KOPT-K1 (cell line): ENCODE measurements at regions not wholly inside any gene's neighbourhood (a gene's known extent, or its start where the extent isn't known, plus 50 kb on each side); places are given as distances from the start of the nearest gene placed in this dataset.

Experiments
- H3K27ac ChIP-seq: fragments of 200-600 bp; sonication (generic); 2 replicates; pipeline ENCODE4 v1.5.1; 2016; ENCODE audit warnings: antibody characterized with exemption, mild to moderate bottlenecking, low read depth, low read length; ENCODE audit not compliant: poor library complexity, severe bottlenecking
- H3K36me3 ChIP-seq: fragments of 200-600 bp; sonication (generic); 2 replicates; pipeline ENCODE4 v1.5.1; 2017; ENCODE audit warnings: antibody characterized with exemption, mild to moderate bottlenecking, low read length, moderate library complexity; ENCODE audit not compliant: insufficient read depth
- H3K9me3 ChIP-seq: fragments of 200-600 bp; sonication (generic); 2 replicates; pipeline ENCODE4 v1.5.1; 2017; ENCODE audit warnings: antibody characterized with exemption, low read length, mild to moderate bottlenecking; ENCODE audit not compliant: insufficient read depth, poor library complexity, severe bottlenecking

DNA sequence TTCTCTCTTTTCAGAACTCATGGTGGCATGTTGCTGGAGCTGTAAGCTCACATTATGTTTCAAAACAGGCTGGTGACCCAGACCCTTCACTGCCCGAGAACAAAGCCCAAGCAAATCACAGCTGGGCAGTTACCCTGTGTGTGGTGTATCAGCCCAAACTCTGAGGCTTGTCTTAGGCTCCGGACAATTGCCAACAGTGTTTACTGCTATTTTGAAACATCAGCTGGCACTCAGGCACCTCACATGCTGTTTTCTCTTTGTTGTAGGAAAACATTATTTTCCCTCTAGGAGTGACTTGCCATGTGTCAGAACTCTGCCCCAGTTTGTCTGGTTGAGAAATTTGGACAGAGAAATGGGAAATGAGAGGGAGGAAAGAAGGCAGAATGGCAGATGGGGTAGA is 237.6 kb upstream of the APCDD1 start:
- no peak overlapping the region for H3K27ac ChIP-seq
- no peaks in the 10 kb centered on the region for H3K36me3 ChIP-seq
- H3K9me3 ChIP-seq, result peaks cover 33% of the 10 kb centered on the region

DNA sequence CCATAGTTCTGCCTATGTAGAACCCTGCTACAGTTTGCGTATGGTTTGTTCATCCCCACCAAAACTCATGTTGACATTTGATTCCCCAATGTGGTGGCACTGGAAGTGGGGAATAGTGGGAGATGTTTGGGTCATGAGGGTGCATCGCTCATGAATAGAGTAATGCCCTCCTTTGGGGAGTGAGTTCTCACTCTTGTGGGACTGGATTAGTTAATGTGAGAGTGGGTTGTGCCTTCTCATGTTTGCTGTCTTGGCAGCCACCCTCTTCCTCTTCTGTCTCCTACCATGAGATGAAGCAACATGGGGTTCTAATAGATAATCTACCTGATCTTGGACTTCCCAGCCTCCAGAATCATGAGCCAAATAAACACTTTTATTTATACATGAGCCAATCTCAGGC is 237.2 kb upstream of the APCDD1 start:
- Histone ChIP-seq H3K27ac (no peak overlapping the region), H3K9me3 (peaks cover 37% of the 10 kb centered on the region), H3K36me3 (no peaks in the 10 kb centered on the region)

DNA sequence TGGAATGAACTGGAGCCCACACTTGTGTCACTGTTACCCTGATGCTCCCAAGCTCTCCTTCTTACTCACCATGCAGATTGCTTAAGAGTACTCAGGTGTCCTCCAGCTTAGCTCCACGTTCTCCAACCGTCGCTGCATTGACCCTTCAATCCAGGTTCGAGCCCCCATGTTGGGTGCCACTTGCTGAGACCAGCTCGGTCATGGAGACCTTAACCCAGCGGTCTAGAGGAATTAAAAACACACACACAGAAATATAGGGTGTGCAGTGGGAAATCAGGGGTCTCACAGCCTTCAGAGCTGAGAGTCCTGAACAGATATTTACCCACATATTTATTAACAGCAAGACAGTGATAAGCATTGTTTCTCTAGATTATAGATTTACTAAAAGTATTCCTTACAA is 229.1 kb upstream of the APCDD1 start:
- no peaks in the 10 kb centered on the region for H3K36me3 ChIP-seq
- H3K27ac ChIP-seq, result no peak overlapping the region
- peaks cover 33% of the 10 kb centered on the region for H3K9me3 ChIP-seq

DNA sequence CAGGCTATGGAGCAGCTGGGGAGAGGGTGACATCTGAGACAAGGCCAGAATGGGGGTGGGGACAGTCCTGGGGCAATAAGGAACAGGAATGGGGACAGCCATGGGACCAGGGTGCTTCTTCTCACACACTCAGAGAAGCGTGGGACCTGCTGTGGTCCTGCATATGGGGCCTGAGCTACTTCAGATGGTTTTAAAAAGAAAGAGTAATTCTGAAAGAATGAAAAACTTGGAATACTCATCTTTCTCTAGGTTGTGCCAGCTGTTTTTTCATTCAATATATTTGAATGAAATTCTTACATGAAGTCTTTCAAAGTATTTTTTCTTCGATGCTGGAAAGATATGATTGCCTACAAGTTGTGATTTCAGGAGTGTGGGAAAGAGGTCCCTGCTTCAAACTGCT is 227.5 kb upstream of the APCDD1 start:
- Histone ChIP-seq H3K36me3 (no peaks in the 10 kb centered on the region), H3K9me3 (peaks cover 23% of the 10 kb centered on the region), H3K27ac (no peak overlapping the region)

DNA sequence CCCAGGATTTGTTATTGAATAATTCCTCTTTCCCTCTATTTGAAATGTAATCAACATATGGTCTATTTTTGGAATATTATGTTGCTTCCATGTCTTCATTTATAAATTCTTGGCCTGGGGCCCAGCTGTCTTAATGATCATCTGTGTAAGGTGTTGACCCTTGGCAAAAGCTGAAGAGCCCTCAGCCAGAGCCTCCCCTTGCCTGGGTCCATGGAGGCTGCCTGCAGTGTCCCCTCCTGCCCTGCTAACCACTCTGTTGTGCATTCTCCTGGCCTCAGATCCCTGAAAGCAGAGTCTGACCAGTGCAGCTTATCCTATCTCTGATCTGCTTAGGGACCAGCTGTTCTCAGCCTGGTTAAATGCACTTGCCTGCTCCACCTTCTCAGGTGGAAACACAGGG is 226.1 kb upstream of the APCDD1 start:
- H3K36me3 ChIP-seq, result no peaks in the 10 kb centered on the region
- H3K27ac ChIP-seq, result no peak overlapping the region
- H3K9me3 ChIP-seq, result peaks cover 21% of the 10 kb centered on the region

DNA sequence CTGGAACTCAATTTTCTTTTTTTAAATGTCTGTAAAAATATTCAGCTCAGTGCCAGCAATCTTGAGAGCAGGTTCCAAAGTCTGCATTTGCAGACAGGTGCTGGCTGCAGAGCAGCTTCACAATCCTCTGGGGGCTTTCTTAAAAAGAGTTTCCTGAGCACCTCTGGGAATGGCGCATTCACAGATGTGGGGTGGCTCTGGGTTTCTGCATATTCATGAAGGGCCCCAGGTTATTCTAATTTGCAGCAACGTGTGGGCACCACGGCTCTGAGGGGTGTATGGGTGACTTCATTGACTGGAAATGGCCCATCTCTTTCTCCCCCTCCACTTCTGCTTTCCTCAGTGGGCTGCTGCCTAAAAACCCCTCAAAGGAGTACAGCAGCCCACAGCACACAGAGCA is 225.0 kb upstream of the APCDD1 start:
- no peaks in the 10 kb centered on the region for H3K36me3 ChIP-seq
- H3K9me3 ChIP-seq, result peaks cover 16% of the 10 kb centered on the region
- no peak overlapping the region for H3K27ac ChIP-seq

DNA sequence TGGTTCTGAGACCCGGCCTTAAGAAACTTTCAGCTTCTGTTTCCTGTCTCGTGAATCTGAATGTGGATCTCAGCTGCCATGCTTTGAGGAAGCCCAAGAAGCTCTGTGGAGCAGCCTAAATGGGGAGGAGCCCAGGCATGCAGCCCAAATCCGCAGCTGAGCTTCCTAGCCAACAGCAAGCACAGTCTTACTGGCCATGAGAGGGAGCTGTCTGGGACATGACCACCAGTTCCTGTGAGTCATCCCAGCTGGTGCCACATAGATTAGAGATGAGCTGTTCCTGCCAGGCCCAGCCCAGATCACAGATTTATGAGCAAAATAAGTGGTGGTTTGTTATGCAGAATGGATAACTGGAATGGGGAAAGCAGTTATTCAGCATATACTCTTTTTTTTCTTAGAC is 224.4 kb upstream of the APCDD1 start:
- Histone ChIP-seq H3K36me3 (no peaks in the 10 kb centered on the region), H3K27ac (no peak overlapping the region), H3K9me3 (peaks cover 9% of the 10 kb centered on the region)

DNA sequence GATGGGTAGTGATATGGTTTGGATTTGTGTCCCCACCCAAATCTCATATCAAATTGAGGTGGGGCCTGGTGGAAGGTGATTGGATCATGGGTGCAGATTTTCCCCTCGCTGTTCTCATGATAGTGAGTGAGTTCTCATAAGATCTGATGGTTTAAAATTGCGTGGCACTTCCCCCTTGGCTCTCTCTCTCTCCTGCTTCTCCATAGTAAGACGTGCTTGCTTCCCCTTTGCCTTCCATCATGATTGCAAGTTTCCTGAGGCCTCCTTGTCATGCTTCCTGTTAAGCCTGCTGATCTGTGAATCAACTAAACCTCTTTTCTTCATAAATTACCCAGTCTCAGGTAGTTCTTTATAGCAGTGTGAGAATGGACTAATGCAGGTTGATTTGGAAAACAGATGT is 223.2 kb upstream of the APCDD1 start:
- Histone ChIP-seq H3K36me3 (no peaks in the 10 kb centered on the region), H3K9me3 (no peaks in the 10 kb centered on the region), H3K27ac (no peak overlapping the region)

DNA sequence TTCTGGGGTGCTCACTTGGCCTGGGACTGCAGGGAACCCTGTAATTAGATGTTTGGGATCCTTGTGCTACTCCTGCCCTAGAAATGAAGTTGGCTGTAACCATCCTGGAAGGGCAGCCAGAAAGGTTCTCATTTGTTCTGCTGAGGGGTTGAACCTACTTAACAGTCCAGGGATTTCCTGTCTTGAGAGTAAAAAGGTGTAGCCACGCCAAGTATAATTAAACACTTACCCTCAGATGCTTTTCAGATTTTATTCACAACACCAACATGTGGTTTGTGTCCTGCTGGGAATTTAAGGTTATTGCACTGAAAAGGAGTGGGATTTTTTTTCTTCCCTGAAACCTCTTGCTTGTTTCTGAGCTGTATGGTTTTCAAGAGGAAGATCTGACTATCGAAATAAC is 222.4 kb upstream of the APCDD1 start:
- H3K36me3 ChIP-seq, result no peaks in the 10 kb centered on the region
- no peaks in the 10 kb centered on the region for H3K9me3 ChIP-seq
- no peak overlapping the region for H3K27ac ChIP-seq

DNA sequence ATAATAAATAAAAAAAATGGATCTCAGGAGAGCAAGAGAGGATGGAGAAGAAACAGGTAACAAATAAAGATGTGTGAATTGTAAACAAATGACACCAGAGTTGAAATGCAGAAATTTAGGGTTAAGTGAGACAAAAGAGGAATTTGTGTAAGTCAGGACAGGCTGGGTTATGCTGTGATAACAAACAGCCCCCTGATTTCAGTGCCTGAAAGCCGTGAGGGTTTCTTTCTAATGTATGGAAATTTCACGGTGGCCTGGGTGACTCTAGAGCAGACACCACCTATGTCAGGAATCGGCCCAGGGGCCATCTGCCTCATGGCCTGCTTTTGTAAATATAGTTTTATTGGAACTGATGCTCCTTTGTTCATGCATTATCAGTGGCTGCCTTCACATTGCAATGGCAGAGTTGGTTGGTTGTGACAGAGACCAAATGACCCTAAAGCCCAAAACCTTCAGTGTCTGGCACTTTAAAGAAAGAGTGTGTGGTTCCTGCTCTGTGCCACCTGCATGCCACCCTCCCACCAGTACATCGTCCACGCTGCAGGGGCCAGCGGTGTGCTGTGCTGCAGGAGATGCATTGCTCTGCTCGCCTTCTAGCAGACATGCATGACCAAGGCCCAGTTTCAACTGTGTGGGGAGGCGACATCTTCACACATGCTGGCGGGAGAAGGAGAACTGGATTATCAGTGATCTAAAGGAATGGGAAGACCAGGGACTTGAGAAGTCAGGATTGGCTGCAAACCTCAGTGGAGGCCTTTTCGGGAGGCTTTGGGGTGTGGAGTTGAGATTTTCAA is 221.2 kb upstream of the APCDD1 start:
- H3K36me3 ChIP-seq, result no peaks in the 10 kb centered on the region
- no peaks in the 10 kb centered on the region for H3K9me3 ChIP-seq
- no peak overlapping the region for H3K27ac ChIP-seq

DNA sequence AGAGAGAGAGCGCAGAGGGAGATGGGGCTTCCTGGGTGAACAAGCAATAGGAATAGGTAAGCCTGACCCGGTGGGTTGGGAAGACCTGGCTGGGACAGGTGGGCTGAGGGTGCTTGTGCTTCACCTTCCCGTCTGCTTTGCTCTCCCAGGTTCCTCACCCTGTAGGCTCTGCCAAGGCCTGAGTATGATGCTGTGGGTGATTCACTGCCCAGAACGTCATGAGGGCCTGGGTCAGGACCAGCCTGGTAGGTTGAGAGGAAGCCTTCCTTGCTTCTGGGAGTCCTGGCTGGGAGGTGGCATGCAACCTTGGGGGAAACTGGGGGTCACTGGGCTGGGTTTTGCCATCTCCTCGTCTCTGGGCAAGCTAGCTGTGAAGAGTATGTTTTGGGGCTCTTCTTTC is 220.2 kb upstream of the APCDD1 start:
- Histone ChIP-seq H3K36me3 (no peaks in the 10 kb centered on the region), H3K27ac (no peak overlapping the region), H3K9me3 (no peaks in the 10 kb centered on the region)

DNA sequence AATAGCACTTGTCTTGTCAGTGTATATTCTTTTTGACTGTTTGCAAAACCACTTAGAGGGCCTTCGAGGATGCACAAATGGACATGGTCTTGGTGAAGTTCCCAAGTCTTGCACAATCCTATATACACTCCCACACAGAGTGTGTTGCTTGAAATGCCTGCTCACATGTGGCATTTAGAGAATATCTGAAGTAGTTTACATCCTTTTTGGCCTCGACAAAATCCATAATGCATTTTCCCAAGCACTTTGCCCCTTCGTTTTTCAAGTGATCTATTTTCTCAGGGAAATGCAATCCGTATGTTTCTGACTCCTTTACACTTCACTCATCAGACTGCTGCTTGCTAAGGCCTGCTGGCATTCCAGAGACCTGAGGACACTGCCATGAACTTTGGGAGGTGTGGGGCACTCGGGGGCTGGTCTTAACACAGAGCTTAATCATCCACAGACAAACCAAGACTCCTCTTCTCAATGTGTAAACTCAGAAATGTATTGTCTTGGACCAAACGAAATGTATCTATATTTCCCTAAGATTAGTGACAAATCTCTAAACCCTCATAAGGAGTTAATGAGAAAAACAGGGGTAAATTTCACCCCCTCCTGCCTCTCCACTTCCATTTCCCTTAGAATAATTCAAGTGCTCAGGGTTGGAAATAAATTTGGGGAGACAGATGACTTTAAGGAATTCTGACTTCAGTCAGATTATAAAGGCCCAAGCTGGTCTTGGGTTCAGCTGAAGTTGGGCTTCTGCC is 219.3 kb upstream of the APCDD1 start:
- Histone ChIP-seq H3K27ac (no peak overlapping the region), H3K9me3 (no peaks in the 10 kb centered on the region), H3K36me3 (no peaks in the 10 kb centered on the region)

DNA sequence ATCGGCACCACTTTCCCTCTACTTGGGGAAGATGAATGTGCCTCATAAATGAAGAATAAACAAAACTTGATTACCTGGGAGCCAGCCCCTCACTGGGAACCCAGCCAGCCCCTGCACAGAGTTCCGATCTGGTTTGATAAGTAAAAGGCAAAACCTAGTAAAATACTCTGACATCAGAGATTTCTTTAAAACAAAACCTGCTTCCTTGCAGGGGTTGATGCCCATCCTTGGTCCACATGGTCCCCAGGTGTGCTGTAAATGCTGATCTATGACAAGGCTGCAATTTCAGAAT is 218.8 kb upstream of the APCDD1 start:
- no peaks in the 10 kb centered on the region for H3K9me3 ChIP-seq
- H3K36me3 ChIP-seq, result no peaks in the 10 kb centered on the region
- H3K27ac ChIP-seq, result no peak overlapping the region

DNA sequence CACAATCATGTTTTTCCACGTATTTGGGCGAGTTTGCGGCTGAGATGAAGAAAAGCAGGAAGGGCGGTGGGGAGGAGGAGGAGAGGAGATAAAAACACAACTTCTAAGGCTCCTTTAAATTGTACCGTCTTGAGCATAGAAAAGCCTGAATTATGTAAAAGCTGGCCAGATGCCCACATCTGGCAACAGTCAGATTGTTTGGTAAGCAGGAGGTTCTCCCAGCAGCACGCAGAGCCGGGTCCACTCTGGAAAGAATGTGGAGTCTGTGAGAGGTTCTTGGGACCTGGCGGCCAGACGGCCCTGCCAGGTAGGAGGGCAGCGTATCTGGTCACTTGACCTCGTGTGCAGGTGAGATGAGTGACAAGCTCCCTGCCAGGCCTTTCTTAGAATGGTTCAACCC is 215.3 kb upstream of the APCDD1 start:
- no peaks in the 10 kb centered on the region for H3K36me3 ChIP-seq
- H3K27ac ChIP-seq, result no peak overlapping the region
- no peaks in the 10 kb centered on the region for H3K9me3 ChIP-seq

DNA sequence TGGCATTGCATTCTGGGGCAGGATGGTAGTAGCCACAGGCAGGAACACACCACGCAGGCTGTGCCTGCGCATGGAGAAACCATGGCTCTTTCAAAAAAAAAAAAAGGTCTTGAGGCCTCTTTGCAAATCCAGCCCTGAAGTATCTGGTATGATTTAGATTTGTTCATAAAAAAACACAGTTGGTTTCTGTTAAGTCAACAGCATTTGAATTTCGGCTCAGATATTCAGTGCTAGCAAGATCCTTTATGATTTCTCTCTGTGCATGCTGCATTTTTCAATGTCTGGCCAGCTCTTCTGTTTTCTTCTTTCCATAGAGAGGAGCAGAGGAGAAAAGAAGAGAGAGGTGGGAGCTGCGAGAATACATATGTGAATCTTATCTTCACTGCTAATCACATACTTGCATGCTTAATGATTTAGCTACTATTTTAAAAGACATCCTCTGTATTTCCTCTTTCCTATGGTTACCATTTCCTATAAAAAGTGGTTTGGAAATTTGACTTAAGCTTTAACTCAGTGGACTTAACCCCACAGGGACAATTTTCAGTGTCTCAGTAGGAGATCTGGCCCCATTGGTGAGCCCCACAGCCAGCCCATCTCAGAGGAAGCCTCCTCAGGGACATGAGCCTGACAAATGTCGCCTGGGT is 214.3 kb upstream of the APCDD1 start:
- H3K36me3 ChIP-seq, result no peaks in the 10 kb centered on the region
- H3K9me3 ChIP-seq, result no peaks in the 10 kb centered on the region
- no peak overlapping the region for H3K27ac ChIP-seq

DNA sequence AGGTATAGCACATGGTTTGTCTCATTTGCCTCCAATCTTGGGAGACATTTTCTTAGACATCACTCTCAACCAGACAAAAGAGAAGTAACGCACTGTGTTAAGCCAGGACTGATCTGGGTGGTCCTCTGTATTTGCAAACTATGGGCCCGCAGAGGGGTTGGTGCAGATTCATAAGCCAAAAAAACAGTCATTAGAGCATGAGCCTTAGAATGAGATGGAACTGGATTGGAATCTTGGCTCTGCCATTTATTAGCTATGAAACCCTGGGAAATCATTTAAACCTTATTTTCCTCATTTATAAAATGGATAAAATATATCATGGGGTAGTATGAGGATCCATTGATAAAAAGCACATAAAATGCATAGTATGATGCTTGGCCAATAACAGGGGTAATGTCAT is 213.5 kb upstream of the APCDD1 start:
- Histone ChIP-seq H3K36me3 (no peaks in the 10 kb centered on the region), H3K9me3 (no peaks in the 10 kb centered on the region), H3K27ac (no peak overlapping the region)
